T-helper 17 cell (primary cell): ENCODE measurements at regions not wholly inside any gene's neighbourhood (a gene's known extent, or its start where the extent isn't known, plus 50 kb on each side); places are given as distances from the start of the nearest gene placed in this dataset.
"Not testable (repeated sequence)": the region's sequence is repeated elsewhere in the genome, so short reads cannot be mapped to it uniquely, and the experiment has no call there.

Source experiments
- ATAC-seq: fragments of 150-1000 bp; cut with Tn5 transposase; 2 replicates; pipeline ENCODE4 v1.10.0; 2021; ENCODE audit warnings: mild to moderate bottlenecking, moderate library complexity
- DNase-seq, 3 donors: peaks; one replicate each; pipeline versions ENCODE4 v3.0.0 to v3.0.0-alpha.2; 2020 to 2021
- H3K9me3 ChIP-seq: one replicate; pipeline ENCODE4 v1.7.0; 2013; ENCODE audit warnings: low read length, mild to moderate bottlenecking; ENCODE audit not compliant: control insufficient read depth, poor library complexity, severe bottlenecking
- H3K27ac Mint-ChIP-seq: one replicate; pipeline ENCODE4 v1.8.0; 2022; ENCODE audit warnings: mild to moderate bottlenecking, moderate library complexity, mixed read lengths
- H3K27me3 Mint-ChIP-seq: one replicate; pipeline ENCODE4 v1.8.0; 2022; ENCODE audit warnings: mixed read lengths
- H3K36me3 Mint-ChIP-seq: one replicate; pipeline ENCODE4 v1.8.0; 2022; ENCODE audit warnings: low read depth, mixed read lengths
- H3K4me1 Mint-ChIP-seq: one replicate; pipeline ENCODE4 v1.8.0; 2022; ENCODE audit warnings: mild to moderate bottlenecking, mixed read lengths
- H3K4me3 Mint-ChIP-seq: one replicate; pipeline ENCODE4 v1.8.0; 2022; ENCODE audit warnings: mild to moderate bottlenecking, moderate library complexity, mixed read lengths

GRCh38 chr16:27600381-27600780, 50.4 kb downstream of the KATNIP start:
- peaks cover 9% of the 10 kb centered on the region for H3K4me1 Mint-ChIP-seq
- H3K36me3 Mint-ChIP-seq, result peaks cover 3% of the 10 kb centered on the region
- no peak overlapping the region for H3K4me3 Mint-ChIP-seq
- no peaks in the 10 kb centered on the region for H3K27me3 Mint-ChIP-seq
- peak overlapping the region; percentile 37 for H3K27ac Mint-ChIP-seq
- H3K9me3 ChIP-seq, result no peaks in the 10 kb centered on the region
- ATAC-seq, result no peak
- no peak for DNase-seq

DNA sequence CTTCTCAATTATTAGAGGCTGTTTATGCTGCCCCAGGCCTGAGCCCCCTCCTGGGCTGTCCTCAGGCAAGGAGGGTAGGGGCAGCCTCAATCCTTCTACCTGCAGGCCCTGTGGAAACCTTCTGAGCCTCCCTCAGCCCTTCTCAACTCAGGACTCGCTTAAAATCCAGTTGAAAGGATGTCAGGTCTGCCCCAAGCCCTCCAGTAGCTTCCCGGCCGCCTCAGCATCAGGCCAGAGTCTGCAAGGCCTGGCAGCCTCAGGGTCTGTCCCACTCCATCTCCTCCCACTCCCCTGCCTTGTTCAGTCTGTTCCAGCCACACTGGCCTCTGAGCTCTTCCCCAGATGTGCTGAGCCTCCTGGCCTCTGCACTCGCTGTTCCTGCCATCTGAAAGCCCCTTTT, 52.2 kb downstream of the KATNIP start:
- DNase-seq (no peak), ATAC-seq (no peak)
- H3K9me3 ChIP-seq, result no peaks in the 10 kb centered on the region
- H3K27me3 Mint-ChIP-seq, result no peaks in the 10 kb centered on the region
- H3K27ac Mint-ChIP-seq, result peak overlapping the region; percentile 27
- peaks cover 6% of the 10 kb centered on the region for H3K36me3 Mint-ChIP-seq
- no peak overlapping the region for H3K4me3 Mint-ChIP-seq
- peaks cover 6% of the 10 kb centered on the region for H3K4me1 Mint-ChIP-seq

DNA sequence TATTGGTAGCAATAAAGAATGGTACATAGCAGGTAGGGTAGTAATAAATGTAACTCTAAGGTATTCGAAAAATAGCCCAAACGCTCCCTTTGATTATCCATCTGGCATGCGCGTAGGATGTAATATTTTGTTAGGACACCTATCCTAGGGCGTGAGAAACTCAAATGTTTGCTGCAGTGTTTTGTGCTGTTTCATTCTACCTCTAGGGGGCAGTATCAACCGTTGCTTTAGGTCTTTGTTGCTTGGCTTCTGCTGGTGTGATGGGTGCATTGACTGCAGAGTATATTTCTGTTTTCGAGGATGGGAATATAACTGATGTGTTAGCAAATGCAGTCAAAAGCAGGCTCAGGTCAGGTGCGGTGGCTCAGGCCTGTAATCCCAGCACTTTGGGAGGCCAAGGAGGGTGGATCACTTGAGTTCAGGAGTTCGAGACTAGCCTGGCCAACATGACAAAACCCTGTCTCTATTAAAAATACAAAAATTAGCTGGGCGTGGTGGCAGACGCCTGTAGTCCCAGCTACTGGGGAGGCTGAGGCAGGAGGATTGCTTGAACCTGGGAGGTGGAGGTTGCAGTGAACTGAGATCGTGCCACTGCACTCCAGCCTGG, 55.7 kb downstream of the KATNIP start:
- not testable (repeated sequence) for H3K27me3 Mint-ChIP-seq, ATAC-seq, H3K4me3 Mint-ChIP-seq, H3K4me1 Mint-ChIP-seq, H3K9me3 ChIP-seq, H3K36me3 Mint-ChIP-seq, DNase-seq, H3K27ac Mint-ChIP-seq

GRCh38 chr16:27611340-27611739, 61.4 kb downstream of the KATNIP start:
- no peaks in the 10 kb centered on the region for H3K9me3 ChIP-seq
- no peaks in the 10 kb centered on the region for H3K27me3 Mint-ChIP-seq
- peaks cover 11% of the 10 kb centered on the region for H3K36me3 Mint-ChIP-seq
- peaks cover 6% of the 10 kb centered on the region for H3K4me1 Mint-ChIP-seq
- DNase-seq (no peak), ATAC-seq (no peak)
- H3K27ac Mint-ChIP-seq, result peak overlapping the region; percentile 78
- H3K4me3 Mint-ChIP-seq, result no peak overlapping the region

DNA sequence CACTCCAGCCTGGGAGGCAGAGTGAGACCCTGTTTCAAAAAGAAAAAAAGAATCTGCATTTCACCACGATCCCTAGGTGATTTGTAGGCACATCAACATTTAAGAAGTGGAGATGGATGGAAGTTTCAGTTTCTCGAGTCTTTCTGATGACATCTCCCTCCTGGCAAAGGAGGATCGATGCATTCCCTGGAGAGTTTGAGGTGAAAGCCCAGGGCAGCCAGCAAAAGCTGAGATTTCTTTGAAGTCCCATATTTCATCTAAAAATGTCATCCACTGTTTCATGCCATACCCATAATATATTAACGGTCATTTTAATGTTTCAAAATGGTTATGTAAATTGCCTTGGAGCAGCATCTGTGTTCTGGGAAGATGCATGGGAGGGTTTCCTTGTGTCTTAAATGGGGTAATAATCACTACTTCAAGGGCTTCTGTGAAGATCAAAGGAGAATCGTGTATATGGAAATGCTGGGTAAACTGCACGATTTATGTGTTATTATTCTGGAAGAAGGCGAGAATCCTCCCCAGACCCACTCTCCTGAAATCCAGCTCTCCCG, 63.4 kb downstream of the KATNIP start:
- Mint-ChIP-seq H3K4me1 (peaks cover 6% of the 10 kb centered on the region), H3K4me3 (no peak overlapping the region), H3K27me3 (no peaks in the 10 kb centered on the region), H3K36me3 (peaks cover 8% of the 10 kb centered on the region), H3K27ac (no peak overlapping the region)
- no peak for ATAC-seq
- DNase-seq, result no peak
- no peaks in the 10 kb centered on the region for H3K9me3 ChIP-seq

GRCh38 chr16:27617665-27618064, 67.7 kb downstream of the KATNIP start:
- peaks cover 8% of the 10 kb centered on the region for H3K4me1 Mint-ChIP-seq
- peaks cover 7% of the 10 kb centered on the region for H3K36me3 Mint-ChIP-seq
- H3K27ac Mint-ChIP-seq, result no peak overlapping the region
- H3K9me3 ChIP-seq, result no peaks in the 10 kb centered on the region
- ATAC-seq, result no peak
- DNase-seq, result no peak
- no peak overlapping the region for H3K4me3 Mint-ChIP-seq
- no peaks in the 10 kb centered on the region for H3K27me3 Mint-ChIP-seq

DNA sequence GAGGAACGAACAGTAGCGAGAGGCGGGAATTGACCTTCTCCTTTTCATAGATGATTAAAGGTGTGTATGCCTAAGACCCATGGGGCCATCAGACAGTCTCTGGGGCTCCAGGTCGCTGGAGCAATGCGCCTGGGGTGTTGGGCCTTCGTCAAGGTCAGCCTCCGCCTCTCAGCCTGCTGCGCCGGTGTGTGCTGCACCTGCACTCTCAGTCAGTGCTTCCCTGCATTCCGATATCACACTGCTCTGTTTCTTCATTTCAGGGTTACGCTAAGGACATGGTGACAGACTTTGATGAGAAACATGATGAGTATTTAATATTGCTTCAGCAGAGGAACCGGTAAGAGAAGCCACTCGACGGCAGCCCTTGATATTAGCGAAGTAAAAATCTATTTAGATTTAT, 68.2 kb downstream of the KATNIP start:
- Mint-ChIP-seq H3K27ac (no peak overlapping the region), H3K4me1 (peaks cover 8% of the 10 kb centered on the region), H3K4me3 (no peak overlapping the region), H3K27me3 (no peaks in the 10 kb centered on the region), H3K36me3 (peaks cover 7% of the 10 kb centered on the region)
- ATAC-seq (no peak), DNase-seq (no peak)
- no peaks in the 10 kb centered on the region for H3K9me3 ChIP-seq

- Mint-ChIP-seq H3K4me3 (no peak overlapping the region), H3K4me1 (peaks cover 8% of the 10 kb centered on the region), H3K27me3 (no peaks in the 10 kb centered on the region), H3K27ac (no peak overlapping the region), H3K36me3 (peaks cover 7% of the 10 kb centered on the region)
- DNase-seq, result no peak
- no peaks in the 10 kb centered on the region for H3K9me3 ChIP-seq
- no peak for ATAC-seq
Observed at GRCh38 chr16:27618606-27619327, 68.8 kb downstream of the KATNIP start.

GRCh38 chr16:27620541-27620940, 70.6 kb downstream of the KATNIP start:
- ATAC-seq, result no peak
- no peak for DNase-seq
- Mint-ChIP-seq H3K36me3 (peaks cover 3% of the 10 kb centered on the region), H3K4me1 (peaks cover 8% of the 10 kb centered on the region), H3K27me3 (no peaks in the 10 kb centered on the region), H3K27ac (no peak overlapping the region), H3K4me3 (no peak overlapping the region)
- no peaks in the 10 kb centered on the region for H3K9me3 ChIP-seq

DNA sequence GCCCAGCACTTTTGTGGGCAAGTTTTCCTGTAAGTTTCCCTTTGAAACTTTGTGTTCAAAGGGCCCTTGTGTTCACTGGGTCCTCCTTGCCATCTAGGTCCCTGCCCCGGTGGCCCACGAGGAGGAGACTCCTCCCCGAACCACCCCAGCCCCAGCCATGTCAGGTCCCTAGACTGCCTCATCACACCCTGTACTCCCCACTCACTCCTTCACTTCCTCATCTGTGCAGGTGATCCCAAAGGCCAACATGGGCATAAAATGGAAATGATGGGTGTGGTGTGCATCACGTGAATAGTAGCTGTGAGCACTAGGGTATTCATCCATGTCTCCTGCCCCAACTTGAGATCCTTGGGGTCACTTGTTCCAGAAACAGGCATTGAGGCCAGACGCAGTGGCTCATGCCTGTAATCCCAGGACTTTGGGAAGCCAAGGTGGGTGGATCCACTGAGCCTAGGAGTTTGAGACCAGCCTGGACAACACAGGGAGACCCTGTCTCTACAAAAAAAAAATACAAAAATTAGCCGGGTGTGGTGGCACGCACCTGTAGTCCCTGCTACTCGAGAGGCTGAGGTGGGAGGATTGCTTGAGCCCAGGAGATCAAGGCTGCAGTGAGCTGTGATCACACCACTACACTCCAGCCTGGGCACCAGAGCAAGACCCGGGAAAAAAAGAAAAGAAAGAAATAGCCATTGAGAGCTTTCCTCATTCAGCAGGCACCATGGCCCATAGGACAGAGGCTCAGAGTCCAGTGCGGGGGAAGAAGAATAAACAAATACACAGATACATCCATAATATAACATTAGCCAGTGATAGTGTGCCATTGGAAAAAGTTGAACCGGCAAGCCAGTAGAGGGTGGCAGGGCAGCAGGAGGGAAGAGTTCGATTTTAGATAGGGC, 74.5 kb downstream of the KATNIP start:
- Mint-ChIP-seq H3K27ac (no peak overlapping the region), H3K36me3 (peaks cover 5% of the 10 kb centered on the region), H3K4me3 (no peak overlapping the region), H3K4me1 (peaks cover 8% of the 10 kb centered on the region), H3K27me3 (no peaks in the 10 kb centered on the region)
- H3K9me3 ChIP-seq, result no peaks in the 10 kb centered on the region
- ATAC-seq (no peak), DNase-seq (no peak)

DNA sequence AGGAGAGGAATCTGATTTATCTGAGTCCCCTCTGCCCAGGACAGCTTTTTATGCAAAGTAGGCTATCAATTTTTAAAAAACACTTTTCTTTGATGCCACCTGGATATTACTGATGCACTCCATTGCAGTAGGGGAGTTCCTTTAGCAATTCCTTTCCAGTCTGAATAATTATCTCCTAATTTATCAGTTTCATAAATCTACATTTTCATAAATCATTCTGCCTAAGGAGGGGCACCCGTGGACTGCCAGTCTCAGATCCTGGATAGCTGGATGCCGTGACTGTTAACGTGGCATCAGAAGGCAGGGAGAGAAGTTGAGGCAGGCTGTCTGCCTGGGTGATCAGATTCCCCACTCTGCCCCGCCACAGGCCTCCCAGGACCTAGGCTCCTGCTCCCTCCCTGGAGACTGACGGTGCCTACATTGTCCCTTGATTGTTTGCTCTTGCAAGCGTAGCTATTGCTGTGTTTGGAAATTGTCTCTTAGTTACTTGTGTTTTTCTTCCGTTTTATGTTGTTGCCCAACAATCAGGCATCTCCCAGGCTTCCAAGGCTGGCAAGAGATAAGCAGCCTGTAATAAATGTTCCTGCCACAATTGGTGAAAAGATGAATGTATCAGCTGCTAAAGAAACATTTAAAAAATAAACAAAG, 75.2 kb downstream of the KATNIP start:
- H3K4me3 Mint-ChIP-seq, result no peak overlapping the region
- H3K27ac Mint-ChIP-seq, result no peak overlapping the region
- H3K27me3 Mint-ChIP-seq, result no peaks in the 10 kb centered on the region
- DNase-seq, result no peak
- H3K36me3 Mint-ChIP-seq, result peaks cover 3% of the 10 kb centered on the region
- peaks cover 2% of the 10 kb centered on the region for H3K4me1 Mint-ChIP-seq
- no peaks in the 10 kb centered on the region for H3K9me3 ChIP-seq
- ATAC-seq, result no peak

DNA sequence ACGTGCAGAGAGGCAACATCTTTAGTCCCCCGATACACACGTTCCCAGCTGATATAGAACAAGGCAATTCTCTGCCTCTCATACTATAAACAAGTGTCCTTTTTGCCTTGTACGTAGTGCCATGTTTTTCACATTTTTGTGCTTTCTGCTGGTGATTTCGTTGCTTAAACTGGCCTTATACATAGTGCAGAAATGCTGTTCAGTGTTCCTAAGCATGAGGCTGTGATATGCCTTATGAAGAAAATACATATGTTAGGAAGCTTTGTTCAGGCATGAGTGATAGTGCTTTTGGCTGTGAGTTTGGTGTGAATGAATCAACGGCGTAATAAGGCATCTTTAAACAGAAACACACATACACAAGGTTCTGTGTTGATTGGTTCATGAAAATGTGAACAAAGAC, 77.2 kb downstream of the KATNIP start:
- H3K4me3 Mint-ChIP-seq, result no peak overlapping the region
- no peaks in the 10 kb centered on the region for H3K27me3 Mint-ChIP-seq
- DNase-seq (no peak), ATAC-seq (no peak)
- H3K36me3 Mint-ChIP-seq, result peaks cover 6% of the 10 kb centered on the region
- H3K27ac Mint-ChIP-seq, result no peak overlapping the region
- no peaks in the 10 kb centered on the region for H3K9me3 ChIP-seq
- H3K4me1 Mint-ChIP-seq, result peaks cover 1% of the 10 kb centered on the region
